Spleen (tissue), 11 donors: ENCODE measurements at regions not wholly inside any gene's neighbourhood (a gene's known extent, or its start where the extent isn't known, plus 50 kb on each side); places are given as distances from the start of the nearest gene placed in this dataset.
A peak's percentile ranks its signal among the peaks of the same experiment; 100 is the strongest.

Experiments
- DNase-seq: peaks from one replicate; pipeline ENCODE4 v3.0.0-alpha.2; 2020
- H3K27ac ChIP-seq, 8 donors: fragments of 200-600 bp; sonication (generic) in 7 of 8; 1 replicate in 4 of 8; 2 replicates in 4 of 8; pipeline versions ENCODE4 v1.5.0 to v1.8.0; 2016 to 2021; ENCODE audit warnings: inconsistent platforms in 4 of 8, mild to moderate bottlenecking in 4 of 8, moderate library complexity in 1 of 8
- H3K27me3 ChIP-seq, 7 donors: fragments of 200-600 bp; sonication (generic) in 6 of 7; replicated peaks in 1 of 7; 1 replicate in 4 of 7; 2 replicates in 3 of 7; pipeline versions ENCODE4 v1.5.0 to v1.8.0; 2016 to 2021; ENCODE audit warnings: inconsistent platforms in 3 of 7, mild to moderate bottlenecking in 1 of 7
- H3K36me3 ChIP-seq, 6 donors: fragments of 200-600 bp; sonication (generic) in 5 of 6; 1 replicate in 4 of 6; 2 replicates in 2 of 6; pipeline versions ENCODE4 v1.5.0 to v1.8.0; 2016 to 2021; ENCODE audit warnings: inconsistent platforms in 2 of 6
- H3K4me1 ChIP-seq, 6 donors: fragments of 200-600 bp; sonication (generic) in 5 of 6; 1 replicate in 3 of 6; 2 replicates in 3 of 6; pipeline versions ENCODE4 v1.5.0 to v1.8.0; 2016 to 2021; ENCODE audit warnings: inconsistent platforms in 3 of 6
- H3K4me3 ChIP-seq, 8 donors: fragments of 200-600 bp; sonication (generic) in 7 of 8; 1 replicate in 4 of 8; 2 replicates in 4 of 8; pipeline versions ENCODE4 v1.5.0 to v1.8.0; 2016 to 2021; ENCODE audit warnings: inconsistent platforms in 4 of 8, mild to moderate bottlenecking in 4 of 8, moderate library complexity in 2 of 8
- H3K9me3 ChIP-seq, 8 donors: fragments of 200-600 bp; sonication (generic) in 7 of 8; 1 replicate in 4 of 8; 2 replicates in 4 of 8; pipeline versions ENCODE4 v1.5.0 to v1.8.0; 2016 to 2021; ENCODE audit warnings: inconsistent platforms in 4 of 8
- CTCF ChIP-seq, 11 experiments: fragments of 200-600 bp in 7 of 11; fragments of 450-650 bp in 4 of 11; sonication (generic) in 4 of 11; IDR thresholded peaks in 8 of 11; conservative IDR thresholded peaks in 3 of 11; 1 replicate in 7 of 11; 2 replicates in 4 of 11; pipeline versions ENCODE4 v1.4.0 to v1.8.0; 2016 to 2021; ENCODE audit warnings: antibody characterized with exemption in 11 of 11, inconsistent platforms in 4 of 11, mild to moderate bottlenecking in 1 of 11
- POLR2A ChIP-seq, 3 donors: fragments of 450-650 bp; IDR thresholded peaks; one replicate each; pipeline ENCODE4 v1.5.1; 2017; ENCODE audit warnings: antibody characterized with exemption in 3 of 3, mild to moderate bottlenecking in 1 of 3
- POLR2AphosphoS5 ChIP-seq, 3 donors: sonication (generic); formaldehyde crosslinking; IDR thresholded peaks; one replicate each; pipeline ENCODE4 v1.5.1; 2017; ENCODE audit warnings: antibody characterized with exemption in 3 of 3
- WGBS, 5 donors: extraction: QIAGEN DNeasy Blood & Tissue Kit in 3 of 5; methylation state at CpG; one replicate each; pipeline versions ENCODE4 v1.1.5 to v1.1.7; 2013 to 2018; 5-methylcytosine and 5-hydroxymethylcytosine counted together
- intact Hi-C: fragments of 100-400 bp; cut with DNase I; formaldehyde crosslinking; loops from one replicate; pipeline ENCODE4 v1.15.0; 2023; ENCODE audit warnings: low total_unique reads
- donor health status: healthy with polysubstance abuse.
- donor health status: DM: no; HTN: no; CAD: no; lungs with moderate emphysema.
- donor health status: DM: no; HTN: no; CAD: no.
- donor health status: Bipolar disorder and iron deficiency.
- donor health status: healthy.
- donor health status: DM: no; HTN: no; CAD: no.
- donor health status: DM: yes; HTN: yes; CAD: no.

GRCh38 chr10:42924484-42924883 is 141.9 kb downstream of the BMS1 start:
- H3K27ac ChIP-seq: no peak overlapping the region
- H3K4me1 ChIP-seq: no peaks in the 10 kb centered on the region
- 78 to 91% (median 83%) methylated on average over 5 of the region's 5 CpGs for WGBS, 5 donors
- H3K9me3 ChIP-seq: peaks cover 0 to 26% (median 14%) of the 10 kb centered on the region in 8 donors
- DNase-seq: peak; percentile 43
- peaks cover 0 to 16% (median 0%) of the 10 kb centered on the region in 7 donors for H3K27me3 ChIP-seq
- intact Hi-C loops: no loop called here
- H3K4me3 ChIP-seq: no peak overlapping the region
- H3K36me3 ChIP-seq: no peaks in the 10 kb centered on the region
- TF ChIP-seq CTCF (IDR thresholded peaks at IDR 0.05 in 8 of 11, conservative IDR thresholded peaks at IDR 0.05 in 3 of 11) (no peak), POLR2A (IDR thresholded peaks at IDR 0.05) (no peak), POLR2AphosphoS5 (IDR thresholded peaks at IDR 0.05) (no peak)

GRCh38 chr10:42926843-42927242 is 144.2 kb downstream of the BMS1 start:
- DNase-seq: peak; percentile 36
- Histone ChIP-seq H3K4me1 (no peaks in the 10 kb centered on the region), H3K27ac (no peak overlapping the region), H3K27me3 (peaks cover 0 to 36% (median 7%) of the 10 kb centered on the region in 7 donors), H3K36me3 (no peaks in the 10 kb centered on the region), H3K9me3 (peaks cover 0 to 13% (median 9%) of the 10 kb centered on the region in 8 donors), H3K4me3 (no peak overlapping the region)
- intact Hi-C loops: no loop called here
- WGBS, 5 donors: 60 to 77% (median 69%) methylated on average over 4 to 6 of the region's 6 CpGs
- TF ChIP-seq POLR2AphosphoS5 (IDR thresholded peaks at IDR 0.05): no peak
- no peak for TF ChIP-seq POLR2A (IDR thresholded peaks at IDR 0.05)
- no peak for TF ChIP-seq CTCF (IDR thresholded peaks at IDR 0.05 in 8 of 11, conservative IDR thresholded peaks at IDR 0.05 in 3 of 11)

GRCh38 chr10:42928064-42928463 is 145.5 kb downstream of the BMS1 start:
- intact Hi-C loops: no loop called here
- 80 to 97% (median 91%) methylated on average over 6 to 9 of the region's 9 CpGs for WGBS, 5 donors

GRCh38 chr10:42929236-42929635 is 146.6 kb downstream of the BMS1 start:
- TF ChIP-seq POLR2AphosphoS5 (IDR thresholded peaks at IDR 0.05) (no peak), POLR2A (IDR thresholded peaks at IDR 0.05) (no peak), CTCF (IDR thresholded peaks at IDR 0.05 in 8 of 11, conservative IDR thresholded peaks at IDR 0.05 in 3 of 11) (no peak)
- Histone ChIP-seq H3K9me3 (no peaks in the 10 kb centered on the region), H3K27ac (no peak overlapping the region), H3K4me1 (peaks cover 5 to 21% (median 16%) of the 10 kb centered on the region in 6 donors), H3K36me3 (no peaks in the 10 kb centered on the region), H3K27me3 (peaks cover 0 to 60% (median 29%) of the 10 kb centered on the region in 7 donors), H3K4me3 (no peak overlapping the region)
- peak; percentile 16 for DNase-seq
- intact Hi-C loops: no loop called here
- 86 to 96% (median 89%) methylated on average over 4 of the region's 4 CpGs for WGBS, 5 donors

More at GRCh38 chr10:42928064-42928463, 145.5 kb downstream of the BMS1 start:
- Histone ChIP-seq H3K9me3 (peaks cover 0 to 1% (median 0%) of the 10 kb centered on the region in 8 donors), H3K4me1 (peaks cover 0 to 9% (median 5%) of the 10 kb centered on the region in 6 donors), H3K4me3 (no peak overlapping the region), H3K36me3 (no peaks in the 10 kb centered on the region), H3K27me3 (peaks cover 0 to 48% (median 19%) of the 10 kb centered on the region in 7 donors), H3K27ac (no peak overlapping the region)
- no peak for TF ChIP-seq POLR2A (IDR thresholded peaks at IDR 0.05)
- no peak for TF ChIP-seq CTCF (IDR thresholded peaks at IDR 0.05 in 8 of 11, conservative IDR thresholded peaks at IDR 0.05 in 3 of 11)
- no peak for TF ChIP-seq POLR2AphosphoS5 (IDR thresholded peaks at IDR 0.05)
- DNase-seq: peak; percentile 42
